ENCODE measurements at regions not wholly inside any gene's neighbourhood (a gene's known extent, or its start where the extent isn't known, plus 50 kb on each side); places are given as distances from the start of the nearest gene placed in this dataset.

DNA sequence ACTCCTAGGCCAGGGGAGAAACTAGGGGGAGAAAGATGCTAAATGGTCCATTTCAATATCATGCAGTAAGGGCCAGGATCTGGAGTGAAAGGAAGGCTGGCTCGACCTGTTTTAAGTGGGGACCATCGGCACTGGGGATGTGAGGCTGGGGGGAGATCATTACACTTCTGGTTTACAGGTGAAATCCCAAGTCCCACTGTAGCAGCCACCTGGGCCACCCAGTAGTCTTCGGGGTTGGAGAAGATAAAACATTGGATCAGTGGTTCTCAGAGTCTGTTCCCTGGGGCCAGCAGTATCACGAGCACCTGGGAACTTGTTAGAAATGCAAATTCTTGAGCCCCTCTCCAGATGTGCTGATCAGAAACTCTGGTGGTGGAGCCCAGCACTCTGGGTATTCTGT is 111.3 kb upstream of the ALDH1B1 start:
- Histone ChIP-seq H3K4me3 (replicated peaks in 1 of 4; ENCODE audit: control extremely low read depth in 1 of 4, insufficient read depth in 1 of 4, low read depth in 3 of 4, low read length in 4 of 4) (no peak overlapping the region), H3K36me3 (ENCODE audit: control insufficient read depth, insufficient read depth, low read length) (no peaks in the 10 kb centered on the region), H2AFZ (ENCODE audit: low read length) (no peak overlapping the region), H3K4me1 (ENCODE audit: control insufficient read depth, extremely low read depth, insufficient read depth, low read length) (no peaks in the 10 kb centered on the region), H3K9ac (ENCODE audit: insufficient read depth, low read length) (no peak overlapping the region), H3K79me2 (ENCODE audit: control insufficient read depth, insufficient read depth, low read length) (no peaks in the 10 kb centered on the region), H4K20me1 (ENCODE audit: control insufficient read depth, extremely low read depth, insufficient read depth, low read length) (no peaks in the 10 kb centered on the region), H3K27me3 (ENCODE audit: control insufficient read depth, insufficient read depth, low read length) (no peaks in the 10 kb centered on the region), H3K4me2 (ENCODE audit: extremely low read depth, insufficient read depth, low read length) (no peak overlapping the region), H3K9me3 (ENCODE audit: control insufficient read depth, insufficient read depth, low read depth, low read length) (no peaks in the 10 kb centered on the region), H3K27ac (ENCODE audit: insufficient read depth, low read length) (no peak overlapping the region)
- TF ChIP-seq CTCF (conservative IDR thresholded peaks at IDR 0.05 in 1 of 2, IDR thresholded peaks at IDR 0.05 in 1 of 2; ENCODE audit: low read depth in 1 of 2, low read length in 2 of 2), result no peak
- TF ChIP-seq EZH2 (IDR thresholded peaks at IDR 0.05; ENCODE audit: low read length, missing control alignments), result no peak
- no peak for DNase-seq (ENCODE audit: low read depth in 2 of 2)

DNA sequence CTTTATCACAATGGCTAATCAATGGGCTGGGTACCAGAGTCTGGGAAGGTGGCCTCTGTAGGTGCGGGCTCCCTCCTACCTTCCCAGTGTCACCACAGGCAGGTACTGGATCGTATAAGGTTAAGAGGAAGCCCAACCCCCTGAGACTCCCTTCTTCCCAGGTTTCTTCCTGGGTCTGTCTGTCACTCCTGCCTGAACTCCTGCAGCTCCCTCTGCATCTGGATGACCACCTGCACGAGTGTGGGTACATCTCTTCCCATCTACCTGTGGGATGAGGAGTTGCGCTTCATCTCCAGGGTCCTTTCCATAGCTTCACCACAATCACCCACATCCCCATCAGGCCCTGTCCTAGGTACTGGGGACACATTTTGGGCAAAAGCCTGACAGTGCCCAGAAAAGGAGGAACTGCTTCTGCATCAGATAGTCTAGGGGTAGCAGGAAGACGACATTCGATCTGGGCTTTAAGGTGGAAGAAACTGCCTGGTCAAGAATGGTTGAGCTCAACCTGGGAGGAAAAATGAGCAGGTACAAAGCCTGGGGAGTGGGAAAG is 112.2 kb upstream of the ALDH1B1 start:
- DNase-seq (ENCODE audit: low read depth in 2 of 2), result no peak
- Histone ChIP-seq H3K9ac (ENCODE audit: insufficient read depth, low read length) (no peak overlapping the region), H2AFZ (ENCODE audit: low read length) (no peak overlapping the region), H4K20me1 (ENCODE audit: control insufficient read depth, extremely low read depth, insufficient read depth, low read length) (no peaks in the 10 kb centered on the region), H3K4me2 (ENCODE audit: extremely low read depth, insufficient read depth, low read length) (no peak overlapping the region), H3K4me1 (ENCODE audit: control insufficient read depth, extremely low read depth, insufficient read depth, low read length) (no peaks in the 10 kb centered on the region), H3K36me3 (ENCODE audit: control insufficient read depth, insufficient read depth, low read length) (no peaks in the 10 kb centered on the region), H3K4me3 (replicated peaks in 1 of 4; ENCODE audit: control extremely low read depth in 1 of 4, insufficient read depth in 1 of 4, low read depth in 3 of 4, low read length in 4 of 4) (no peak overlapping the region), H3K79me2 (ENCODE audit: control insufficient read depth, insufficient read depth, low read length) (no peaks in the 10 kb centered on the region), H3K27ac (ENCODE audit: insufficient read depth, low read length) (no peak overlapping the region), H3K27me3 (ENCODE audit: control insufficient read depth, insufficient read depth, low read length) (no peaks in the 10 kb centered on the region), H3K9me3 (ENCODE audit: control insufficient read depth, insufficient read depth, low read depth, low read length) (no peaks in the 10 kb centered on the region)
- TF ChIP-seq CTCF (conservative IDR thresholded peaks at IDR 0.05 in 1 of 2, IDR thresholded peaks at IDR 0.05 in 1 of 2; ENCODE audit: low read depth in 1 of 2, low read length in 2 of 2) (no peak), EZH2 (IDR thresholded peaks at IDR 0.05; ENCODE audit: low read length, missing control alignments) (no peak)

GRCh38 chr9:38278931-38279679 is 113.4 kb upstream of the ALDH1B1 start:
- Histone ChIP-seq H3K79me2 (ENCODE audit: control insufficient read depth, insufficient read depth, low read length) (no peaks in the 10 kb centered on the region), H3K9ac (ENCODE audit: insufficient read depth, low read length) (no peak overlapping the region), H2AFZ (ENCODE audit: low read length) (no peak overlapping the region), H4K20me1 (ENCODE audit: control insufficient read depth, extremely low read depth, insufficient read depth, low read length) (no peaks in the 10 kb centered on the region), H3K9me3 (ENCODE audit: control insufficient read depth, insufficient read depth, low read depth, low read length) (no peaks in the 10 kb centered on the region), H3K4me1 (ENCODE audit: control insufficient read depth, extremely low read depth, insufficient read depth, low read length) (no peaks in the 10 kb centered on the region), H3K4me3 (replicated peaks in 1 of 4; ENCODE audit: control extremely low read depth in 1 of 4, insufficient read depth in 1 of 4, low read depth in 3 of 4, low read length in 4 of 4) (no peak overlapping the region), H3K27me3 (ENCODE audit: control insufficient read depth, insufficient read depth, low read length) (no peaks in the 10 kb centered on the region), H3K27ac (ENCODE audit: insufficient read depth, low read length) (no peak overlapping the region), H3K4me2 (ENCODE audit: extremely low read depth, insufficient read depth, low read length) (no peak overlapping the region), H3K36me3 (ENCODE audit: control insufficient read depth, insufficient read depth, low read length) (no peaks in the 10 kb centered on the region)
- no peak for DNase-seq (ENCODE audit: low read depth in 2 of 2)
- TF ChIP-seq EZH2 (IDR thresholded peaks at IDR 0.05; ENCODE audit: low read length, missing control alignments) (no peak), CTCF (conservative IDR thresholded peaks at IDR 0.05 in 1 of 2, IDR thresholded peaks at IDR 0.05 in 1 of 2; ENCODE audit: low read depth in 1 of 2, low read length in 2 of 2) (no peak)
